Pons (tissue), 1 donor: ENCODE measurements at regions not wholly inside any gene's neighbourhood (a gene's known extent, or its start where the extent isn't known, plus 50 kb on each side); places are given as distances from the start of the nearest gene placed in this dataset.

Experiments used
- DNase-seq: peaks from one replicate; pipeline ENCODE4 v3.0.0-alpha.2; 2016; ENCODE audit warnings: low spot score

- no peak for DNase-seq
Measured at GRCh38 chr18:51848702-51849101, 491.3 kb upstream of the DCC start.

GRCh38 chr18:51852681-51853080, 487.3 kb upstream of the DCC start:
- no peak for DNase-seq

- DNase-seq, result no peak
Measured at GRCh38 chr18:51857989-51858388, 482.0 kb upstream of the DCC start.

- no peak for DNase-seq
Measured at GRCh38 chr18:51861046-51861445, 479.0 kb upstream of the DCC start.

GRCh38 chr18:51862051-51862715, 477.8 kb upstream of the DCC start:
- DNase-seq, result no peak

GRCh38 chr18:51864219-51864965, 475.6 kb upstream of the DCC start:
- DNase-seq, result no peak

- no peak for DNase-seq
Measured at GRCh38 chr18:51865538-51865937, 474.5 kb upstream of the DCC start.

GRCh38 chr18:51867767-51868166, 472.2 kb upstream of the DCC start:
- no peak for DNase-seq

GRCh38 chr18:51878724-51879123, 461.3 kb upstream of the DCC start:
- no peak for DNase-seq

GRCh38 chr18:51879329-51879728, 460.7 kb upstream of the DCC start:
- no peak for DNase-seq

GRCh38 chr18:51881394-51881793, 458.6 kb upstream of the DCC start:
- DNase-seq, result no peak

GRCh38 chr18:51884039-51884438, 456.0 kb upstream of the DCC start:
- DNase-seq, result no peak

GRCh38 chr18:51890762-51891161, 449.2 kb upstream of the DCC start:
- no peak for DNase-seq

GRCh38 chr18:51891876-51892275, 448.1 kb upstream of the DCC start:
- no peak for DNase-seq

- no peak for DNase-seq
Measured at GRCh38 chr18:51897884-51898283, 442.1 kb upstream of the DCC start.

- DNase-seq, result no peak
Measured at GRCh38 chr18:51907687-51908597, 432.1 kb upstream of the DCC start.

- no peak for DNase-seq
Measured at GRCh38 chr18:51908598-51908944, 431.4 kb upstream of the DCC start.

- no peak for DNase-seq
Measured at GRCh38 chr18:51911584-51911983, 428.4 kb upstream of the DCC start.

GRCh38 chr18:51912381-51912780, 427.6 kb upstream of the DCC start:
- no peak for DNase-seq

- no peak for DNase-seq
Measured at GRCh38 chr18:51915176-51915575, 424.8 kb upstream of the DCC start.

GRCh38 chr18:51921862-51922261, 418.1 kb upstream of the DCC start:
- no peak for DNase-seq

GRCh38 chr18:51933903-51934302, 406.1 kb upstream of the DCC start:
- DNase-seq, result no peak

- DNase-seq, result no peak
Measured at GRCh38 chr18:51936115-51936514, 403.9 kb upstream of the DCC start.
